ENCODE measurements at regions not wholly inside any gene's neighbourhood (a gene's known extent, or its start where the extent isn't known, plus 50 kb on each side); places are given as distances from the start of the nearest gene placed in this dataset.

- TF ChIP-seq FOXP2 (optimal IDR thresholded peaks at IDR 0.05; ENCODE audit: borderline replicate concordance, extremely low read depth, extremely low read length, insufficient read depth) (no peak), SIN3A (IDR thresholded peaks at IDR 0.05; ENCODE audit: borderline replicate concordance, insufficient read depth, low read length) (no peak), TAF1 (IDR thresholded peaks at IDR 0.05; ENCODE audit: borderline replicate concordance, insufficient read depth, low read length) (no peak), POLR2AphosphoS5 (IDR thresholded peaks at IDR 0.05; ENCODE audit: low read depth, low read length) (no peak), REST (IDR thresholded peaks at IDR 0.05; ENCODE audit: insufficient read depth in 1 of 2, low read depth in 2 of 2, low read length in 2 of 2) (no peak)
Measured at GRCh38 chr3:194955979-194956696, 270.5 kb downstream of the FAM43A start.

Measured in PFSK-1 (cell line).